Pancreas (tissue), 10 donors: ENCODE measurements at regions not wholly inside any gene's neighbourhood (a gene's known extent, or its start where the extent isn't known, plus 50 kb on each side); places are given as distances from the start of the nearest gene placed in this dataset.

Experiments used
- ATAC-seq, 4 donors: fragments of 200-7000 bp; cut with Tn5 transposase; one replicate each; pipeline versions ENCODE4 v1.8.0 to v1.9.1; 2020; ENCODE audit warnings: mild to moderate bottlenecking in 4 of 4, moderate library complexity in 4 of 4
- DNase-seq, 6 donors: peaks; one replicate each; pipeline ENCODE4 v3.0.0-alpha.2; 2020
- FAIRE-seq: peaks from 2 replicates; lab custom pipeline; 2012; peaks lifted over from hg19 to GRCh38; lab: Jason Lieb, UNC
- H3K27ac ChIP-seq, 4 donors: fragments of 200-600 bp; sonication (generic); 1 replicate in 3 of 4; 2 replicates in 1 of 4; pipeline versions ENCODE4 v1.5.0 to v1.8.0; 2020
- H3K27me3 ChIP-seq, 4 donors: fragments of 200-600 bp; one replicate each; pipeline ENCODE4 v1.8.0; 2021
- H3K36me3 ChIP-seq, 3 donors: fragments of 200-600 bp; sonication (generic) in 1 of 3; one replicate each; pipeline versions ENCODE4 v1.5.0 to v1.8.0; 2020 to 2021
- H3K4me1 ChIP-seq, 3 donors: fragments of 200-600 bp; one replicate each; pipeline ENCODE4 v1.8.0; 2021
- H3K4me3 ChIP-seq, 4 donors: fragments of 200-600 bp; sonication (generic) in 2 of 4; one replicate each; pipeline versions ENCODE4 v1.5.0 to v1.8.0; 2020 to 2021
- H3K9me3 ChIP-seq, 4 donors: fragments of 200-600 bp; one replicate each; pipeline ENCODE4 v1.8.0; 2021
- WGBS, 2 donors: extraction: QIAGEN DNeasy Blood & Tissue Kit; methylation state at CpG; one replicate each; pipeline ENCODE4 v1.1.7; 2013; 5-methylcytosine and 5-hydroxymethylcytosine counted together
- intact Hi-C, 3 donors: fragments of 100-400 bp; cut with DNase I; formaldehyde crosslinking; loops; one replicate each; pipeline versions ENCODE4 v1.11.1 to v1.14.2; 2022
- TF ChIP-seq, protein P1 (sequence below), 4 donors: fragments of 200-600 bp; sonication (generic) in 3 of 4; IDR thresholded peaks; one replicate each; pipeline versions ENCODE4 v1.5.0 to v1.8.0; 2021; ENCODE audit warnings: antibody characterized with exemption in 4 of 4
- donor health status: healthy with polysubstance abuse.
- donor health status: DM: no; HTN: no; CAD: no; lungs with moderate emphysema.
- donor health status: DM: no; HTN: no; CAD: no.
- donor health status: control.
- donor health status: control.
- donor health status: Bipolar disorder and iron deficiency.
- donor health status: DM: yes; HTN: yes; CAD: no.
- donor health status: DM: no; HTN: no; CAD: no.
- donor health status: DM: no; HTN: no; CAD: no.
- donor health status: DM: yes; HTN: yes; CAD: no.

DNA sequence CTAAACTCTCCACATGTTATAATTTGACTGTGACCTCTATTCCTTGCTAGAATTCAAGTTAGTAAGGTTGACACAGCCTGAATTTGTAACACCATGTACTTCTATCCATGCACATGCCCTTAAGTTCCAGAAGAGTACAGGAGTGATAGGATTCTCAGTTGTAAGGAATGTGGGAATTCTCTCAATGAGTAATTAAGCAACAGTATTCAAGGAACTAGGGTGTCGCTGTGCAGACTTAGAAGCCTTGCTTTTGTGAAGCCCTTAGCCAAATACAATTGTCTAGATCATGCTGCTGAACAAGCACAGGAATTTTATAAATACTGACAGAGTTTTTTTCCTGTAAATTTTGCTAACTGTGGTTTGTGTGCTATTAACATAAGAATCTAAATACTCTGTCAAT lies 276.3 kb upstream of the PTBP2 start:
- H3K27me3 ChIP-seq, result no peaks in the 10 kb centered on the region
- no peak for FAIRE-seq
- DNase-seq, result no peak
- no peaks in the 10 kb centered on the region for H3K36me3 ChIP-seq
- intact Hi-C loops, result no loop called here
- no peak overlapping the region for H3K4me3 ChIP-seq
- ATAC-seq, result no peak
- no peak overlapping the region for H3K27ac ChIP-seq
- WGBS, 2 donors, result 63 to 68% methylated on average over 1 of the region's 1 CpG
- TF ChIP-seq, protein P1, sequence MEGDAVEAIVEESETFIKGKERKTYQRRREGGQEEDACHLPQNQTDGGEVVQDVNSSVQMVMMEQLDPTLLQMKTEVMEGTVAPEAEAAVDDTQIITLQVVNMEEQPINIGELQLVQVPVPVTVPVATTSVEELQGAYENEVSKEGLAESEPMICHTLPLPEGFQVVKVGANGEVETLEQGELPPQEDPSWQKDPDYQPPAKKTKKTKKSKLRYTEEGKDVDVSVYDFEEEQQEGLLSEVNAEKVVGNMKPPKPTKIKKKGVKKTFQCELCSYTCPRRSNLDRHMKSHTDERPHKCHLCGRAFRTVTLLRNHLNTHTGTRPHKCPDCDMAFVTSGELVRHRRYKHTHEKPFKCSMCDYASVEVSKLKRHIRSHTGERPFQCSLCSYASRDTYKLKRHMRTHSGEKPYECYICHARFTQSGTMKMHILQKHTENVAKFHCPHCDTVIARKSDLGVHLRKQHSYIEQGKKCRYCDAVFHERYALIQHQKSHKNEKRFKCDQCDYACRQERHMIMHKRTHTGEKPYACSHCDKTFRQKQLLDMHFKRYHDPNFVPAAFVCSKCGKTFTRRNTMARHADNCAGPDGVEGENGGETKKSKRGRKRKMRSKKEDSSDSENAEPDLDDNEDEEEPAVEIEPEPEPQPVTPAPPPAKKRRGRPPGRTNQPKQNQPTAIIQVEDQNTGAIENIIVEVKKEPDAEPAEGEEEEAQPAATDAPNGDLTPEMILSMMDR (IDR thresholded peaks at IDR 0.05), result no peak
- no peaks in the 10 kb centered on the region for H3K4me1 ChIP-seq
- no peaks in the 10 kb centered on the region for H3K9me3 ChIP-seq

DNA sequence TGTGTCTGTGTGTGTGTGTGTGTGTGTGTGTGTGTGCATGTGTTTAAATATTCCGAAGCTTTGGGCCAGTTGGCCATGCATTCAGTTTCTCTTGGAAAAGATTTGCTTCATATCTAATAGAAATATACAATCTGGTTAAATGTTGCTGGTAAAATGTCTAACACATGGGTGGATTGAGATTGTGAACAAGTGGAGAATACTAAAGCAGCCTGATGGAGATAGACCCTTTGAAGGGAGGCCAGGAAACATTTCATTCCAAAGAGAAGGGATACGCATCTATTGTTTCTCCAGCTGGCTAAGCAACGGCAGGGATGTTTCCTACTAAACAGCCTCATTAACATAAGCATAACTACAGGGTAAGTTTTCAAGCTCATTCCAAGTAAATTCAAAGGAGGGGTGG lies 257.5 kb upstream of the PTBP2 start:
- H3K36me3 ChIP-seq, result no peaks in the 10 kb centered on the region
- no peaks in the 10 kb centered on the region for H3K27me3 ChIP-seq
- H3K4me1 ChIP-seq, result no peaks in the 10 kb centered on the region
- FAIRE-seq (no peak), ATAC-seq (no peak), DNase-seq (no peak)
- intact Hi-C loops, result no loop called here
- no peak overlapping the region for H3K4me3 ChIP-seq
- TF ChIP-seq, protein P1 (IDR thresholded peaks at IDR 0.05), result no peak
- WGBS, 2 donors, result 56% methylated on average over 3 of the region's 3 CpGs
- H3K27ac ChIP-seq, result no peak overlapping the region
- H3K9me3 ChIP-seq, result no peaks in the 10 kb centered on the region

DNA sequence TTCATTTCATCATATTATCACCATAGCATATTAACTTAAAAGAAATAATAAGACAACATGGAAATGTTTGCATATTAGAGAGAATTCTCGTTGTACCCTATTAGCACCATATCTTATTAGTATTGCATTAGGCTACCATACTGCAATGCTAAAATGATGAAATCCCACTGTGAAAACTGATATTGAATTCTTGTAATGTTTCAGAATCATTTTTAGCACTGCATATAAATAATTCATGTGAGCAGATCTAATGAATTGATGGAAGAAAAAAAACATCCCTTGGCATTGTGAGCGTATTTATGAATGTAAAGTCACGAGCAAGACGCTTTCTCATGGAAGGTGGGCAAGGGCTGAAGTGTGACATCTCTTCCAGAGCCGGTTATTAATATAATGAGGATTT lies 257.1 kb upstream of the PTBP2 start:
- no peaks in the 10 kb centered on the region for H3K27me3 ChIP-seq
- FAIRE-seq (no peak), ATAC-seq (no peak), DNase-seq (no peak)
- no peaks in the 10 kb centered on the region for H3K4me1 ChIP-seq
- H3K4me3 ChIP-seq, result no peak overlapping the region
- H3K9me3 ChIP-seq, result no peaks in the 10 kb centered on the region
- H3K36me3 ChIP-seq, result no peaks in the 10 kb centered on the region
- 67 to 78% methylated on average over 5 of the region's 5 CpGs for WGBS, 2 donors
- intact Hi-C loops, result no loop called here
- no peak overlapping the region for H3K27ac ChIP-seq
- TF ChIP-seq, protein P1 (IDR thresholded peaks at IDR 0.05), result no peak

DNA sequence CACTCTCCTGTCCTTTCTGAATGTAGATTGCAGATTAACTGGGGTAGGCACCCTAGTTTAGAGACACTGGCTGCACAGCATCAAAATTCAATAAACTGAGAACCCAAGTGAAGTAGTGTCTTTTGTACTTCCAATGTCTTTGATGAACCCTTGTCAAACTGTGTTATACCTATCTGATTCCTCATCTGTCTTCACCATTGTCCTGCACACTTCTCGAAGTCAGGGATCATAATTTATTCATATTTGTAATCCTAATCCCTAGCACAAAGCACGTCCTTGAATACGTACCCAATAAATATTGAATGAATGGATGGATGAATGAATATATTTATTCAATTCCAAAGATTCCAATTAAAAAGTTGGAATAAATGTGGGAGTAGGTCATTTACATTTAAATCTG lies 256.6 kb upstream of the PTBP2 start:
- intact Hi-C loops, result no loop called here
- H3K36me3 ChIP-seq, result no peaks in the 10 kb centered on the region
- FAIRE-seq (no peak), DNase-seq (no peak), ATAC-seq (no peak)
- 58 to 73% methylated on average over 3 of the region's 3 CpGs for WGBS, 2 donors
- no peaks in the 10 kb centered on the region for H3K4me1 ChIP-seq
- no peak overlapping the region for H3K27ac ChIP-seq
- H3K4me3 ChIP-seq, result no peak overlapping the region
- H3K27me3 ChIP-seq, result no peaks in the 10 kb centered on the region
- no peaks in the 10 kb centered on the region for H3K9me3 ChIP-seq
- TF ChIP-seq, protein P1 (IDR thresholded peaks at IDR 0.05), result no peak

DNA sequence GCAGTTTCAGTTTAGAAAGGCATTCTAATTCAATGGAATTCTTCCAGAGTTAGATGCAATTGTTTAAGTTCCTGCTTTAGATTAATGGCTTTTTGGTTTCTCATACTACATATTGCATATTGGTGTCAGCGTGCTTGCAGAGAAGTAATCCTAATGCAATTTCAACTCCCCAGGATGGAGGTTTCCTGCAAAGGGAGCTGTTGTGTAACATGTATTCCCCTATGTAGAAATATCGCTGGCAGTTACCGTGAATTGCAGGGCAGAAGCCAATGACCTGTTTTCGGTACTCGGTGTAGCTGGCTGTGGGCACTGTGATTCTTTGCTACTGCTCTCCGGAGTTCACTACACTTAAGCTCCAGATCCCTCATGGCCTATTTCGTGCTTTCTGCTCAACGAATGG lies 256.1 kb upstream of the PTBP2 start:
- ATAC-seq, result peak in 2 of 4 donors; percentile 34 to 35

More for the DNA sequence above, 256.1 kb upstream of the PTBP2 start:
- H3K4me1 ChIP-seq, result no peaks in the 10 kb centered on the region
- H3K27ac ChIP-seq, result no peak overlapping the region
- WGBS, 2 donors, result 65 to 70% methylated on average over 8 of the region's 8 CpGs
- H3K27me3 ChIP-seq, result no peaks in the 10 kb centered on the region
- no peaks in the 10 kb centered on the region for H3K9me3 ChIP-seq
- DNase-seq, result no peak
- FAIRE-seq, result no peak
- TF ChIP-seq, protein P1 (IDR thresholded peaks at IDR 0.05), result no peak
- intact Hi-C loops, result no loop called here
- H3K4me3 ChIP-seq, result no peak overlapping the region
- H3K36me3 ChIP-seq, result no peaks in the 10 kb centered on the region
